Panc1 (cell line): ENCODE measurements at regions not wholly inside any gene's neighbourhood (a gene's known extent, or its start where the extent isn't known, plus 50 kb on each side); places are given as distances from the start of the nearest gene placed in this dataset.

Experiments used
- ATAC-seq: fragments of 200-7000 bp; cut with Tn5 transposase; 2 replicates; pipeline ENCODE4 v1.9.1; 2020; ENCODE audit warnings: mild to moderate bottlenecking, moderate library complexity
- BruUV-seq: library from RNA; stranded (reverse); fragments of 400-500 nt; replicated peaks from 2 replicates; lab custom pipeline; 2021; lab: Mats Ljungman, UMichigan
- CTCF ChIA-PET: fragments of 300-600 bp; sonication (Branson Sonifier 250); formaldehyde crosslinking; loops from one replicate; lab custom pipeline; 2022; ENCODE audit warnings: antibody characterized with exemption; lab: Charles Lee
- POLR2A ChIA-PET: fragments of 300-600 bp; sonication (Branson Sonifier 250); formaldehyde crosslinking; loops from one replicate; lab custom pipeline; 2022; ENCODE audit warnings: antibody characterized with exemption; lab: Charles Lee
- DNase-seq: peaks from one replicate; pipeline ENCODE4 v3.0.0-alpha.2; 2010; ENCODE audit warnings: low read depth, low spot score
- H3K27ac ChIP-seq: 2 replicates; pipeline ENCODE4 v1.5.1; 2011; ENCODE audit warnings: mild to moderate bottlenecking, low read length, inconsistent platforms
- H3K27me3 ChIP-seq: fragments of 200-500 bp; sonication (Bioruptor generic); 2 replicates; pipeline ENCODE4 v1.6.0; 2014; ENCODE audit warnings: low read length, inconsistent platforms; ENCODE audit not compliant: control insufficient read depth, insufficient read depth
- H3K36me3 ChIP-seq: fragments of 200-500 bp; sonication (Bioruptor generic); 2 replicates; pipeline ENCODE4 v1.5.1; 2014; ENCODE audit warnings: inconsistent platforms, mild to moderate bottlenecking, low read length, moderate library complexity; ENCODE audit not compliant: control insufficient read depth, insufficient read depth
- H3K4me1 ChIP-seq: 2 replicates; pipeline ENCODE4 v1.5.1; 2011; ENCODE audit warnings: inconsistent platforms, mild to moderate bottlenecking, low read length, moderate library complexity; ENCODE audit not compliant: control insufficient read depth, insufficient read depth
- H3K4me3 ChIP-seq, 2 experiments: 2 replicates each; pipeline ENCODE4 v1.5.1; 2011 to 2012; ENCODE audit warnings: low read depth in 2 of 2, low read length in 2 of 2, mild to moderate bottlenecking in 2 of 2, inconsistent platforms in 1 of 2, moderate library complexity in 1 of 2
- H3K9me3 ChIP-seq: fragments of 200-500 bp; sonication (Bioruptor generic); 2 replicates; pipeline ENCODE4 v1.5.1; 2014; ENCODE audit warnings: low read depth, mild to moderate bottlenecking, inconsistent platforms, low read length, moderate library complexity; ENCODE audit not compliant: control insufficient read depth, insufficient read depth
- POLR2AphosphoS5 ChIP-seq: IDR thresholded peaks from 2 replicates; pipeline ENCODE4 v1.6.1; 2012; ENCODE audit warnings: mild to moderate bottlenecking, low read depth, low read length, moderate library complexity
- SIN3A ChIP-seq: IDR thresholded peaks from 2 replicates; pipeline ENCODE4 v1.6.1; 2012; ENCODE audit warnings: low read depth, mild to moderate bottlenecking, low read length, moderate library complexity, borderline replicate concordance; ENCODE audit not compliant: insufficient read depth
- TCF7L2 ChIP-seq: IDR thresholded peaks from 2 replicates; pipeline ENCODE4 v1.6.1; 2011; ENCODE audit warnings: mild to moderate bottlenecking, low read depth, low read length, inconsistent platforms
- in situ Hi-C: cut with HindIII; loops from 2 replicates; pipeline ENCODE4 v1.10.0; 2016; ENCODE audit warnings: low sequenced_read_pairs, low pct_unique_long_range_greater_than_20kb
- intact Hi-C: fragments of 100-400 bp; cut with micrococcal nuclease; formaldehyde crosslinking; loops from one replicate; pipeline ENCODE4 v1.10.0; 2022; ENCODE audit not compliant: unreplicated experiment
- TF ChIP-seq, protein P1 (sequence below), 2 experiments: IDR thresholded peaks; 2 replicates each; pipeline ENCODE4 v1.6.1; 2011 to 2012; ENCODE audit warnings: low read depth in 2 of 2, control low read depth in 1 of 2, low read length in 1 of 2, mild to moderate bottlenecking in 1 of 2, moderate library complexity in 1 of 2; ENCODE audit not compliant: insufficient read depth in 1 of 2
- TF ChIP-seq, protein P2 (sequence below): fragments of 450-650 bp; IDR thresholded peaks from 2 replicates; pipeline ENCODE4 v1.5.1; 2017; ENCODE audit warnings: mild to moderate bottlenecking

DNA sequence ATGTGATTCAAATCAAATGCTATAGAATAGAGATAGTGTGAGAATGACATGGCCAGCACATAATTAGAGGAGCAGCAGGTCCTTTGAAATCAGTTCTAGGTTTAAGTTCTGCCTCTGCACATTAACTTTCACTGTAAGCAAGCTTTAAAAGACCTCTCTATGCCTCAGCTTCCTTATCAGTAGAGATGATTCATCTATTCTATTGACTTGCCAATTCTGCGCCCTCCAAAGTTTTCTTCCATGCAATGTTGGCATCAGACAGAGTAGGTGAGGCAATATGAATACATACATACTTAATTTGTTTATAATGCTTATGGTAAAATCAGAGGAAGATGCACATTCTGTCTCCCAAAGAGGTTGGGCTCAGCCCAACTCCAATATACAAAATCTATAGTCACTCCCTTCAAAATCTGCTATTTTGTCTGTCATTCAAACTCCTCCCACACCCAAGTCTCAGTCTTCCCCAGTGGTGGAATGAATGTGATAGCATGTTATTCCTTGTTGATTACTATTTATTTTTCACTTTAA lies 525.5 kb downstream of the RFC3 start:
- no TSS peak for BruUV-seq
- no peak for DNase-seq
- Histone ChIP-seq H3K9me3 (no peaks in the 10 kb centered on the region), H3K4me3 (no peak overlapping the region), H3K27me3 (no peaks in the 10 kb centered on the region), H3K36me3 (no peaks in the 10 kb centered on the region), H3K4me1 (no peaks in the 10 kb centered on the region), H3K27ac (no peak overlapping the region)
- ChIA-PET POLR2A (no interaction called here), CTCF (no interaction called here)
- in situ Hi-C loops, result no loop called here
- ATAC-seq, result no peak
- no peak for TF ChIP-seq SIN3A
- TF ChIP-seq, protein P1, sequence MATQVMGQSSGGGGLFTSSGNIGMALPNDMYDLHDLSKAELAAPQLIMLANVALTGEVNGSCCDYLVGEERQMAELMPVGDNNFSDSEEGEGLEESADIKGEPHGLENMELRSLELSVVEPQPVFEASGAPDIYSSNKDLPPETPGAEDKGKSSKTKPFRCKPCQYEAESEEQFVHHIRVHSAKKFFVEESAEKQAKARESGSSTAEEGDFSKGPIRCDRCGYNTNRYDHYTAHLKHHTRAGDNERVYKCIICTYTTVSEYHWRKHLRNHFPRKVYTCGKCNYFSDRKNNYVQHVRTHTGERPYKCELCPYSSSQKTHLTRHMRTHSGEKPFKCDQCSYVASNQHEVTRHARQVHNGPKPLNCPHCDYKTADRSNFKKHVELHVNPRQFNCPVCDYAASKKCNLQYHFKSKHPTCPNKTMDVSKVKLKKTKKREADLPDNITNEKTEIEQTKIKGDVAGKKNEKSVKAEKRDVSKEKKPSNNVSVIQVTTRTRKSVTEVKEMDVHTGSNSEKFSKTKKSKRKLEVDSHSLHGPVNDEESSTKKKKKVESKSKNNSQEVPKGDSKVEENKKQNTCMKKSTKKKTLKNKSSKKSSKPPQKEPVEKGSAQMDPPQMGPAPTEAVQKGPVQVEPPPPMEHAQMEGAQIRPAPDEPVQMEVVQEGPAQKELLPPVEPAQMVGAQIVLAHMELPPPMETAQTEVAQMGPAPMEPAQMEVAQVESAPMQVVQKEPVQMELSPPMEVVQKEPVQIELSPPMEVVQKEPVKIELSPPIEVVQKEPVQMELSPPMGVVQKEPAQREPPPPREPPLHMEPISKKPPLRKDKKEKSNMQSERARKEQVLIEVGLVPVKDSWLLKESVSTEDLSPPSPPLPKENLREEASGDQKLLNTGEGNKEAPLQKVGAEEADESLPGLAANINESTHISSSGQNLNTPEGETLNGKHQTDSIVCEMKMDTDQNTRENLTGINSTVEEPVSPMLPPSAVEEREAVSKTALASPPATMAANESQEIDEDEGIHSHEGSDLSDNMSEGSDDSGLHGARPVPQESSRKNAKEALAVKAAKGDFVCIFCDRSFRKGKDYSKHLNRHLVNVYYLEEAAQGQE (IDR thresholded peaks at IDR 0.05; ENCODE audit: insufficient read depth in 1 of 2, low read depth in 2 of 2, low read length in 1 of 2), result no peak
- intact Hi-C loops, result no loop called here

DNA sequence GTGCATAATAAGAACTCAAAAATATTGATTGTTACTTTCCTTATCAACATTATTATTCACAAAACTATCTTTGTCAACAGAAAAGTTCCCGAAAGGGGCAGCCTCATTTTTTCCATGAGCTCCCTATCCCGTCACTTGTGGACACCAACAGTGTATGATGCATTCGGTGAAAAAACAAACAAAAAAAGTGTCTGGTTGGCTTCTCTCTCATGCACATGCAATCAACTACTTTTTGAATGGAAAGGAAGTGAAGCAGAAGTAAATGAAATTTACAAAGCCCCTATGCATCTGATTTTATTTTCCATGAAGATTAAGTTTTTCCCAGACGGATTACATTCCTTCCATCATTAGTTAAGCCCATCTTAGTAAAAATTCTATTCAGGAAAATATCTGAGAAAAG lies 526.9 kb downstream of the RFC3 start:
- intact Hi-C loops, result no loop called here
- H3K27me3 ChIP-seq, result no peaks in the 10 kb centered on the region
- no peak for ATAC-seq
- H3K9me3 ChIP-seq, result no peaks in the 10 kb centered on the region
- in situ Hi-C loops, result no loop called here
- BruUV-seq, result no TSS peak
- H3K36me3 ChIP-seq, result no peaks in the 10 kb centered on the region
- no peak for TF ChIP-seq TCF7L2
- TF ChIP-seq, protein P2, sequence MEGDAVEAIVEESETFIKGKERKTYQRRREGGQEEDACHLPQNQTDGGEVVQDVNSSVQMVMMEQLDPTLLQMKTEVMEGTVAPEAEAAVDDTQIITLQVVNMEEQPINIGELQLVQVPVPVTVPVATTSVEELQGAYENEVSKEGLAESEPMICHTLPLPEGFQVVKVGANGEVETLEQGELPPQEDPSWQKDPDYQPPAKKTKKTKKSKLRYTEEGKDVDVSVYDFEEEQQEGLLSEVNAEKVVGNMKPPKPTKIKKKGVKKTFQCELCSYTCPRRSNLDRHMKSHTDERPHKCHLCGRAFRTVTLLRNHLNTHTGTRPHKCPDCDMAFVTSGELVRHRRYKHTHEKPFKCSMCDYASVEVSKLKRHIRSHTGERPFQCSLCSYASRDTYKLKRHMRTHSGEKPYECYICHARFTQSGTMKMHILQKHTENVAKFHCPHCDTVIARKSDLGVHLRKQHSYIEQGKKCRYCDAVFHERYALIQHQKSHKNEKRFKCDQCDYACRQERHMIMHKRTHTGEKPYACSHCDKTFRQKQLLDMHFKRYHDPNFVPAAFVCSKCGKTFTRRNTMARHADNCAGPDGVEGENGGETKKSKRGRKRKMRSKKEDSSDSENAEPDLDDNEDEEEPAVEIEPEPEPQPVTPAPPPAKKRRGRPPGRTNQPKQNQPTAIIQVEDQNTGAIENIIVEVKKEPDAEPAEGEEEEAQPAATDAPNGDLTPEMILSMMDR, result no peak
- TF ChIP-seq, protein P1 (IDR thresholded peaks at IDR 0.05; ENCODE audit: insufficient read depth in 1 of 2, low read depth in 2 of 2, low read length in 1 of 2), result no peak
- no peak for TF ChIP-seq SIN3A
- no peak for TF ChIP-seq POLR2AphosphoS5
- DNase-seq, result no peak
- no peak overlapping the region for H3K4me3 ChIP-seq
- no peaks in the 10 kb centered on the region for H3K4me1 ChIP-seq
- no peak overlapping the region for H3K27ac ChIP-seq
- POLR2A ChIA-PET, result no interaction called here
- CTCF ChIA-PET, result no interaction called here
